ENCODE measurements at regions not wholly inside any gene's neighbourhood (a gene's known extent, or its start where the extent isn't known, plus 50 kb on each side); places are given as distances from the start of the nearest gene placed in this dataset.
"Not testable (repeated sequence)": the region's sequence is repeated elsewhere in the genome, so short reads cannot be mapped to it uniquely, and the experiment has no call there.

DNA sequence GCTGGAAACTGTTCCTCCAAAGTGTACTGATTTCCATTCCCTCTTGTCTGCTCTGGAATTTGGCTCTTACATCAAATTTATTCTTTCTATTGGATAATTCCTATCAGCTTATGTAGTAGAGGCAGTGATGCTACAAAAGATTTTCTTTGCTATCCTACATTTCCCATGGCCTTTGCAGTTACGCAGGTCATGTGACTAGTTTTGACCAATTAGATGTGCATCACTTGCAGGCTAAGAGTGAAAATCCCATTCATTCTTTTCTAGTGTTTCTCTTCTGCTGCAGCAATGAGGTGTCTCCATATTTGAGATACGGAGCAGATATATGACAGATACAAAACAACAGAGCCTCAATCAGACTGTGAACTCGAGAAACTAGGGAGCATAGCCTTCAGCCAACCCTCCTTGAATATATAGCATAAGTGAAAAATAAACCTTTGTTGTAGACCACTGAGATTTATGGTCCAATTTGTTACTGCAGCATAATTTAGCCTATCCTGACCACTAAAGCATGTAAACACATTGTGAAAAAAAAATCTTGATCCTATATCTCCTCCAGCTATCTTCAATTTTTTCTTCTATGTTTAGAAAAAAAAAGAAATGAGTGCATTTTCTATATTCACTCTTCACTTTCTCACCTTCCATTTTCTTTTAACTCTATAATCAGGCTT, 102.0 kb downstream of the HNMT start:
- peaks cover 4% of the 10 kb centered on the region for H3K9me3 Mint-ChIP-seq
- no peak overlapping the region for H3K27ac Mint-ChIP-seq
- ATAC-seq (no peak), DNase-seq (no peak)
- H3K36me3 Mint-ChIP-seq (ENCODE audit: low read depth): no peaks in the 10 kb centered on the region
- H3K27me3 Mint-ChIP-seq: peaks cover 2% of the 10 kb centered on the region
- no peak overlapping the region for H3K4me3 Mint-ChIP-seq
- no peaks in the 10 kb centered on the region for H3K4me1 Mint-ChIP-seq

DNA sequence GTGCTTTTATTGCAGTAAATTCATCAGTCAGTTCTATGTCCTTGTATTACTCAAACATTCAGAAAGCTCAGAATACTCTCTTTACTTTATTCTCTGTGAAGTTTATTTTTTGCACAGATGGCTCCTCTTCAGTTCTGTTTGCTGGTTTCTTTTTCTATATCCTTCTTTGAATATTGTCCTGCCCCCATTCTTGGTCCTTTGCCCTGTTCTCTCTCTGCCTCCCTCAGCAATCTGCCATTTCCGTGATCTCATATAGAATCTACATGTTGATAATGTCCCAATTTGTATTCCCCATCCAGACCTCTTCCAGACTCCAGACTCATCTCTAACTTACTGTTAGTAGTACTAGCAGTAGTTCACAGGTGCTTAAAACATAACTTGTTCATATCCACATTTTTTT, 102.6 kb downstream of the HNMT start:
- peaks cover 2% of the 10 kb centered on the region for H3K27me3 Mint-ChIP-seq
- H3K36me3 Mint-ChIP-seq (ENCODE audit: low read depth): no peaks in the 10 kb centered on the region
- H3K4me3 Mint-ChIP-seq: no peak overlapping the region
- H3K9me3 Mint-ChIP-seq: peaks cover 4% of the 10 kb centered on the region
- DNase-seq (no peak), ATAC-seq (no peak)
- H3K27ac Mint-ChIP-seq: no peak overlapping the region
- no peaks in the 10 kb centered on the region for H3K4me1 Mint-ChIP-seq

GRCh38 chr2:138068669-138069068, 104.4 kb downstream of the HNMT start:
- not testable (repeated sequence) for H3K27ac Mint-ChIP-seq, H3K9me3 Mint-ChIP-seq

DNA sequence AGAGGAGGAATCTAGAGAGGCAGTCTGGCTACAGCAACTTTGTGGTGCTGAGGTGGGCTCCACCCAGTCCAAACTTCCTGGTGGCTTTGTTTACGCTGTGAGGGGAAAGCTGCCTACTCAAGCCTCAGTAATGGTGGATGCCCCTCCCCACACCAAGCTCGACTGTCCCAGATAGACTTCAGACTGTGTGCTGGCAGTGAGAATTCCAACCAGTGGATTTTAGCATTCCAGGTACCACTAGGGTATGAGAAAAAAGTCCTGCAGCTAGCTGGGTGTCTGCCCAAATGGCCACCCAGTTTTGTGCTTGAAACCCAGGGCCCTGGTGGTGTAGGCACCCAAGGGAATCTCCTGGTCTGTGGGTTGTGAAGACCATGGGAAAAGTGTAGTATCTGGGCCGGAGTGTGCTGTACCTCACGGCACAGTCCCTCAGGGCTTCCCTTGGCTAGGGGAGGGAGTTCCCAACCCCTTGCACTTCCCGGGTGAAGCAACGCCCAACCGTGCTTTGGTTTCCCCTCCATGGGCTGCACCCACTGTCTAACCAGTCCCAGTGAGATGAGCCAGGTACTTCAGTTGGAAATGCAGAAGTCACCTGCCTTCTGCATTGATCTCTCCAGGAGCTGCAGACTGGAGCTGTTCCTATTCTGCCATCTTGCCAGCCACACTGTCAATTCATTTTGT, 106.9 kb downstream of the HNMT start:
- H3K9me3 Mint-ChIP-seq; H3K27ac Mint-ChIP-seq; H3K27me3 Mint-ChIP-seq; H3K4me1 Mint-ChIP-seq; ATAC-seq; H3K36me3 Mint-ChIP-seq (ENCODE audit: low read depth); H3K4me3 Mint-ChIP-seq; DNase-seq: not testable (repeated sequence)

More at GRCh38 chr2:138068669-138069068, 104.4 kb downstream of the HNMT start:
- not testable (repeated sequence) for H3K4me3 Mint-ChIP-seq; DNase-seq; H3K4me1 Mint-ChIP-seq; H3K27me3 Mint-ChIP-seq; ATAC-seq; H3K36me3 Mint-ChIP-seq (ENCODE audit: low read depth)

- no peaks in the 10 kb centered on the region for H3K36me3 Mint-ChIP-seq (ENCODE audit: low read depth)
- peaks cover 2% of the 10 kb centered on the region for H3K27me3 Mint-ChIP-seq
- no peak for DNase-seq
- H3K4me1 Mint-ChIP-seq: no peaks in the 10 kb centered on the region
- H3K4me3 Mint-ChIP-seq: no peak overlapping the region
- H3K9me3 Mint-ChIP-seq: peaks cover 4% of the 10 kb centered on the region
- ATAC-seq: no peak
- H3K27ac Mint-ChIP-seq: no peak overlapping the region
Measured at GRCh38 chr2:138071720-138072719, 107.7 kb downstream of the HNMT start.

DNA sequence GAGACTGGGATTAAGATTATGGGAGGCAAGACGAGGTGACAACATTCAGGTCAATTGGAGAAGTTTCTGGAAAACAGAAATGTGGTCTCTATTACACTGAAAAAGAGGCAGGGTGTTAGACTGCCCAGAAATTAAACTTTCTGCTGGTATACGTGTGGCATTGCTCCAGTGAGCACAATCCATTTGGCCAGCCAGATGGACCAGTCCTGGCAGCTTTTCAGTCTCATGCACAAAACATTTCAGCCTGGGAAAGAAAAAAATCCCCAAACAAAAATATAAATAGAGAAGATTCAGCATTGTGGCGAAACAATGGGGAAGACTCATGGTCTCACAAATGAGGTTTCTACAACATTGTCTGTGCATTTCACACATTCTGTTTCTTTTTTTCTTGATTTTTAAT, 113.9 kb downstream of the HNMT start:
- Mint-ChIP-seq H3K27me3 (no peaks in the 10 kb centered on the region), H3K9me3 (no peaks in the 10 kb centered on the region), H3K36me3 (ENCODE audit: low read depth) (no peaks in the 10 kb centered on the region), H3K4me3 (no peak overlapping the region), H3K4me1 (no peaks in the 10 kb centered on the region), H3K27ac (no peak overlapping the region)
- ATAC-seq (no peak), DNase-seq (no peak)

GRCh38 chr2:138079976-138080375, 115.7 kb downstream of the HNMT start:
- Mint-ChIP-seq H3K36me3 (ENCODE audit: low read depth) (no peaks in the 10 kb centered on the region), H3K27me3 (peaks cover 1% of the 10 kb centered on the region), H3K9me3 (peaks cover 4% of the 10 kb centered on the region), H3K4me3 (no peak overlapping the region), H3K27ac (no peak overlapping the region), H3K4me1 (no peaks in the 10 kb centered on the region)
- DNase-seq (no peak), ATAC-seq (no peak)

- ATAC-seq (no peak), DNase-seq (no peak)
- peaks cover 4% of the 10 kb centered on the region for H3K9me3 Mint-ChIP-seq
- H3K4me3 Mint-ChIP-seq: no peak overlapping the region
- no peaks in the 10 kb centered on the region for H3K4me1 Mint-ChIP-seq
- no peak overlapping the region for H3K27ac Mint-ChIP-seq
- H3K36me3 Mint-ChIP-seq (ENCODE audit: low read depth): no peaks in the 10 kb centered on the region
- peaks cover 1% of the 10 kb centered on the region for H3K27me3 Mint-ChIP-seq
Measured at GRCh38 chr2:138081225-138082073, 117.2 kb downstream of the HNMT start.

DNA sequence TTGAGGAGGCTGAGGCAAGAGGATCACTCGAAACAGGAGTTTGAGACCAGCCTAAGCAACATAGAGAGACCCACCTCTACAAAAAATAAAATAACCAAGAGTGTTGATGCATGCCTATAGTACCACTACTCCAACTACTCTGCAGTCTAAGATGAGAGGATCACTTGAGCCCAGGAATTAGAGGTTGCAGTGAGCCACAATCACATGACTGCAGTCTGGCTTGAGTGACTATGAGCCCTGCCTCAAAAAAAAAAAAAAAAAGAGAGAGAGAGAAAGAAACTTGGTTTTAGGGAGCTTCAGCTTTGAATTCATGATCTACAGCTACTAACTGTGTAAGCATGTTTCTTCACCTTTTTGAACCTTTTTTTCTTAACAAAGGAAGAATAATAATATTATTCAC, 119.9 kb downstream of the HNMT start:
- Mint-ChIP-seq H3K9me3 (peaks cover 4% of the 10 kb centered on the region), H3K27me3 (peaks cover 4% of the 10 kb centered on the region), H3K4me3 (no peak overlapping the region), H3K36me3 (ENCODE audit: low read depth) (no peaks in the 10 kb centered on the region), H3K27ac (no peak overlapping the region), H3K4me1 (no peaks in the 10 kb centered on the region)
- ATAC-seq (no peak), DNase-seq (no peak)

GRCh38 chr2:138085441-138085840, 121.2 kb downstream of the HNMT start:
- not testable (repeated sequence) for H3K9me3 Mint-ChIP-seq; DNase-seq; H3K4me3 Mint-ChIP-seq; ATAC-seq; H3K36me3 Mint-ChIP-seq (ENCODE audit: low read depth); H3K4me1 Mint-ChIP-seq; H3K27me3 Mint-ChIP-seq; H3K27ac Mint-ChIP-seq

- H3K36me3 Mint-ChIP-seq (ENCODE audit: low read depth): no peaks in the 10 kb centered on the region
- no peak overlapping the region for H3K4me3 Mint-ChIP-seq
- H3K9me3 Mint-ChIP-seq: peaks cover 4% of the 10 kb centered on the region
- H3K27ac Mint-ChIP-seq: no peak overlapping the region
- DNase-seq: no peak
- ATAC-seq: no peak
- H3K4me1 Mint-ChIP-seq: no peaks in the 10 kb centered on the region
- peaks cover 4% of the 10 kb centered on the region for H3K27me3 Mint-ChIP-seq
Measured at GRCh38 chr2:138086576-138086975, 122.3 kb downstream of the HNMT start.

- ATAC-seq: no peak
- Mint-ChIP-seq H3K4me1 (no peaks in the 10 kb centered on the region), H3K4me3 (no peak overlapping the region), H3K27ac (no peak overlapping the region), H3K27me3 (peaks cover 4% of the 10 kb centered on the region), H3K9me3 (peaks cover 4% of the 10 kb centered on the region), H3K36me3 (ENCODE audit: low read depth) (no peaks in the 10 kb centered on the region)
- DNase-seq: no peak
Measured at GRCh38 chr2:138087751-138088593, 123.7 kb downstream of the HNMT start.

- Mint-ChIP-seq H3K27ac (no peak overlapping the region), H3K27me3 (peaks cover 2% of the 10 kb centered on the region), H3K9me3 (no peaks in the 10 kb centered on the region), H3K4me1 (no peaks in the 10 kb centered on the region), H3K4me3 (no peak overlapping the region), H3K36me3 (ENCODE audit: low read depth) (no peaks in the 10 kb centered on the region)
- ATAC-seq (no peak), DNase-seq (no peak)
Measured at GRCh38 chr2:138090330-138090729, 126.1 kb downstream of the HNMT start.
